IMR-90 (cell line): ENCODE measurements at regions not wholly inside any gene's neighbourhood (a gene's known extent, or its start where the extent isn't known, plus 50 kb on each side); places are given as distances from the start of the nearest gene placed in this dataset.

Experiments used
- ATAC-seq: fragments of 200-7000 bp; cut with Tn5 transposase; 2 replicates; pipeline ENCODE4 v1.9.1; 2020; ENCODE audit warnings: low read depth, mild to moderate bottlenecking, moderate library complexity
- BruUV-seq: library from RNA; stranded (reverse); fragments of 400-500 nt; replicated peaks from 2 replicates; lab custom pipeline; 2021; lab: Mats Ljungman, UMichigan
- CTCF ChIA-PET: fragments of 300-600 bp; formaldehyde crosslinking; extraction: SDS; loops from one replicate; lab custom pipeline; 2021; ENCODE audit warnings: antibody characterized with exemption; lab: Yijun Ruan, JAX
- POLR2A ChIA-PET: fragments of 300-600 bp; sonication (Branson Sonifier 250); formaldehyde crosslinking; loops from one replicate; lab custom pipeline; 2022; ENCODE audit warnings: antibody characterized with exemption; ENCODE audit not compliant: unreplicated experiment; lab: Charles Lee
- DNase-seq: peaks from one replicate; pipeline ENCODE4 v3.0.0; 2013
- H2AFZ ChIP-seq: replicated peaks from 2 replicates; pipeline ENCODE3; 2013; ENCODE audit warnings: low read length, mild to moderate bottlenecking; ENCODE audit not compliant: poor library complexity
- H2AK5ac ChIP-seq: 2 replicates; pipeline ENCODE4 v1.6.1; 2013; ENCODE audit warnings: low read depth, low read length, inconsistent platforms
- H2AK9ac ChIP-seq: replicated peaks from 2 replicates; pipeline ENCODE3; 2013; ENCODE audit warnings: mild to moderate bottlenecking, low read depth, low read length, moderate library complexity; ENCODE audit not compliant: poor library complexity
- H2BK120ac ChIP-seq: 2 replicates; pipeline ENCODE4 v1.6.1; 2013; ENCODE audit warnings: low read depth, low read length, inconsistent platforms
- H2BK15ac ChIP-seq: 3 replicates; pipeline ENCODE4 v1.6.1; 2013; ENCODE audit warnings: low read depth, low read length, inconsistent platforms
- H2BK20ac ChIP-seq: 2 replicates; pipeline ENCODE4 v1.6.1; 2013; ENCODE audit warnings: low read depth, mild to moderate bottlenecking, inconsistent platforms, low read length, moderate library complexity
- H2BK5ac ChIP-seq: 2 replicates; pipeline ENCODE4 v1.6.1; 2013; ENCODE audit warnings: mild to moderate bottlenecking, low read depth, low read length, inconsistent platforms; ENCODE audit not compliant: poor library complexity, severe bottlenecking
- H3K14ac ChIP-seq: replicated peaks from 2 replicates; pipeline ENCODE4 v1.6.1; 2013; ENCODE audit warnings: low read depth, low read length, inconsistent platforms
- H3K18ac ChIP-seq: 2 replicates; pipeline ENCODE4 v1.6.1; 2013; ENCODE audit warnings: low read depth, low read length, control low read depth
- H3K23ac ChIP-seq: 2 replicates; pipeline ENCODE4 v1.6.1; 2013; ENCODE audit warnings: low read depth, low read length, inconsistent platforms
- H3K27ac ChIP-seq: 2 replicates; pipeline ENCODE4 v1.5.1; 2013; ENCODE audit warnings: mild to moderate bottlenecking, control low read depth, low read length; ENCODE audit not compliant: insufficient read depth
- H3K27me3 ChIP-seq: 2 replicates; pipeline ENCODE4 v1.6.1; 2013; ENCODE audit warnings: low read length; ENCODE audit not compliant: control insufficient read depth, insufficient read depth
- H3K36me3 ChIP-seq: 2 replicates; pipeline ENCODE4 v1.6.1; 2013; ENCODE audit warnings: low read length, mixed read lengths; ENCODE audit not compliant: control insufficient read depth, insufficient read depth
- H3K4ac ChIP-seq: 2 replicates; pipeline ENCODE4 v1.6.1; 2013; ENCODE audit warnings: low read depth, low read length, inconsistent platforms
- H3K4me1 ChIP-seq: 2 replicates; pipeline ENCODE4 v1.6.1; 2013; ENCODE audit warnings: low read length, mixed read lengths; ENCODE audit not compliant: control insufficient read depth, insufficient read depth
- H3K4me2 ChIP-seq: 2 replicates; pipeline ENCODE4 v1.6.1; 2013; ENCODE audit warnings: low read depth, mild to moderate bottlenecking, control low read depth, low read length, moderate library complexity
- H3K4me3 ChIP-seq: 2 replicates; pipeline ENCODE4 v1.5.1; 2013; ENCODE audit warnings: low read depth, mild to moderate bottlenecking, control low read depth, low read length, moderate library complexity; ENCODE audit not compliant: insufficient read depth
- H3K56ac ChIP-seq: 2 replicates; pipeline ENCODE4 v1.6.1; 2013; ENCODE audit warnings: low read length, inconsistent platforms; ENCODE audit not compliant: insufficient read depth; ENCODE audit errors: extremely low read depth
- H3K79me1 ChIP-seq, 2 experiments: 2 replicates each; pipeline ENCODE4 v1.6.1; 2013; ENCODE audit warnings: low read length in 2 of 2, inconsistent platforms in 1 of 2, low read depth in 1 of 2
- H3K9ac ChIP-seq: 2 replicates; pipeline ENCODE4 v1.6.1; 2013; ENCODE audit warnings: low read depth, low read length, control low read depth
- H3K9me1 ChIP-seq: 2 replicates; pipeline ENCODE4 v1.6.1; 2013; ENCODE audit warnings: low read length, inconsistent platforms; ENCODE audit not compliant: insufficient read depth
- H3K9me3 ChIP-seq: 2 replicates; pipeline ENCODE4 v1.6.1; 2013; ENCODE audit warnings: low read length; ENCODE audit not compliant: control insufficient read depth, insufficient read depth
- H4K20me1 ChIP-seq: 2 replicates; pipeline ENCODE4 v1.6.1; 2013; ENCODE audit warnings: low read length, inconsistent platforms; ENCODE audit not compliant: insufficient read depth
- H4K5ac ChIP-seq: 2 replicates; pipeline ENCODE4 v1.6.1; 2013; ENCODE audit warnings: mild to moderate bottlenecking, low read depth, low read length, control low read depth
- H4K8ac ChIP-seq, 2 experiments: 2 replicates each; pipeline ENCODE4 v1.6.1; 2013; ENCODE audit warnings: low read depth in 2 of 2, low read length in 2 of 2, control low read depth in 1 of 2, inconsistent platforms in 1 of 2
- H4K91ac ChIP-seq: 2 replicates; pipeline ENCODE4 v1.6.1; 2013; ENCODE audit warnings: low read depth, low read length, inconsistent platforms; ENCODE audit not compliant: insufficient read depth
- CEBPB ChIP-seq: IDR thresholded peaks from 2 replicates; pipeline ENCODE4 v1.6.1; 2012; ENCODE audit warnings: low read depth, low read length, improper control_type of control experiment
- CHD1 ChIP-seq: IDR thresholded peaks from 2 replicates; pipeline ENCODE4 v1.6.1; 2012; ENCODE audit warnings: low read depth, low read length, improper control_type of control experiment
- CTCF ChIP-seq: conservative IDR thresholded peaks from 2 replicates; pipeline ENCODE4 v1.5.1; 2012; ENCODE audit warnings: mild to moderate bottlenecking, low read depth, low read length, improper control_type of control experiment
- FOS ChIP-seq: fragments of 150-350 bp; IDR thresholded peaks from 2 replicates; pipeline ENCODE4 v1.6.1; 2016; ENCODE audit warnings: low read depth, low read length
- MAZ ChIP-seq: IDR thresholded peaks from 2 replicates; pipeline ENCODE4 v1.6.1; 2012; ENCODE audit warnings: low read depth, mild to moderate bottlenecking, low read length, improper control_type of control experiment, moderate library complexity, borderline replicate concordance
- MXI1 ChIP-seq: IDR thresholded peaks from 2 replicates; pipeline ENCODE4 v1.6.1; 2012; ENCODE audit warnings: low read depth, mild to moderate bottlenecking, low read length, moderate library complexity, borderline replicate concordance
- NFE2L2 ChIP-seq: fragments of 150-350 bp; IDR thresholded peaks from 2 replicates; pipeline ENCODE4 v1.6.1; 2016; ENCODE audit warnings: low read depth, mild to moderate bottlenecking, low read length
- POLR2A ChIP-seq: IDR thresholded peaks from 2 replicates; pipeline ENCODE4 v1.6.1; 2012; ENCODE audit warnings: mild to moderate bottlenecking, low read depth, low read length
- RAD21 ChIP-seq: IDR thresholded peaks from 2 replicates; pipeline ENCODE4 v1.6.1; 2012; ENCODE audit warnings: low read length, improper control_type of control experiment
- RCOR1 ChIP-seq: IDR thresholded peaks from 2 replicates; pipeline ENCODE4 v1.6.1; 2012; ENCODE audit warnings: mild to moderate bottlenecking, low read length, improper control_type of control experiment; ENCODE audit not compliant: insufficient replicate concordance
- SMC3 ChIP-seq: fragments of 150-350 bp; IDR thresholded peaks from 2 replicates; pipeline ENCODE4 v1.6.1; 2016; ENCODE audit warnings: low read depth, mild to moderate bottlenecking, antibody characterized with exemption, low read length, moderate library complexity
- USF2 ChIP-seq: fragments of 150-350 bp; IDR thresholded peaks from 2 replicates; pipeline ENCODE4 v1.6.1; 2017; ENCODE audit warnings: mild to moderate bottlenecking, antibody characterized with exemption, low read length, low read depth
- WGBS, 2 experiments: methylation state at CpG; one replicate each; pipeline versions ENCODE4 v1.1.5 to v1.1.7; 2013; ENCODE audit warnings: missing lambda C conversion rate in 2 of 2; ENCODE audit not compliant: insufficient read length in 1 of 2; ENCODE audit errors: extremely low coverage in 2 of 2; 5-methylcytosine and 5-hydroxymethylcytosine counted together
- dilution Hi-C: fragments of 300-500 bp; cut with HindIII; formaldehyde crosslinking; loops from one replicate; pipeline ENCODE4 v1.14.3; 2018; ENCODE audit warnings: low sequenced_read_pairs; ENCODE audit not compliant: unreplicated experiment
- in situ Hi-C: fragments of 300-500 bp; cut with MboI; formaldehyde crosslinking; loops from 3 replicates; pipeline ENCODE4 v1.14.3; 2019; ENCODE audit warnings: low sequenced_read_pairs, inconsistent platforms, mixed read lengths
- intact Hi-C: fragments of 100-400 bp; cut with micrococcal nuclease; formaldehyde crosslinking; loops from 2 replicates; pipeline ENCODE4 v1.10.0; 2022

GRCh38 chr11:134857035-134857434 is 445.0 kb upstream of the B3GAT1 start:
- Histone ChIP-seq H2BK20ac (no peak overlapping the region), H3K4ac (no peak overlapping the region), H3K14ac (no peak overlapping the region), H2AK5ac (no peak overlapping the region), H2BK120ac (no peak overlapping the region), H3K18ac (no peak overlapping the region), H3K23ac (no peak overlapping the region), H3K79me1 (no peaks in the 10 kb centered on the region), H3K9me1 (no peaks in the 10 kb centered on the region), H3K4me2 (no peak overlapping the region), H2BK15ac (no peak overlapping the region), H2BK5ac (no peak overlapping the region), H3K56ac (no peak overlapping the region), H3K9ac (no peak overlapping the region), H4K91ac (no peak overlapping the region), H3K4me3 (no peak overlapping the region), H3K36me3 (no peaks in the 10 kb centered on the region), H4K5ac (no peak overlapping the region), H4K20me1 (no peaks in the 10 kb centered on the region), H4K8ac (no peak overlapping the region), H3K27ac (no peak overlapping the region), H3K9me3 (peaks cover 27% of the 10 kb centered on the region), H3K27me3 (no peaks in the 10 kb centered on the region), H2AFZ (no peak overlapping the region), H2AK9ac (no peak overlapping the region), H3K4me1 (no peaks in the 10 kb centered on the region)
- BruUV-seq = no TSS peak
- intact Hi-C loops (no loop called here), dilution Hi-C loops (no loop called here), in situ Hi-C loops (no loop called here)
- ChIA-PET CTCF (no interaction called here), POLR2A (no interaction called here)
- no CpG with 5 or more reads among the region's 4 CpGs for WGBS, 2 experiments
- no peak for DNase-seq
- no peak for ATAC-seq
- TF ChIP-seq CHD1 = no peak
- TF ChIP-seq MXI1 = no peak
- no peak for TF ChIP-seq MAZ
- TF ChIP-seq RCOR1 = no peak
- TF ChIP-seq SMC3 = no peak
- TF ChIP-seq POLR2A = no peak
- no peak for TF ChIP-seq CTCF
- no peak for TF ChIP-seq RAD21
- TF ChIP-seq FOS = no peak
- TF ChIP-seq USF2 = no peak
- TF ChIP-seq NFE2L2 = no peak
- no peak for TF ChIP-seq CEBPB
